Left lung (tissue), 4 donors: ENCODE measurements at regions not wholly inside any gene's neighbourhood (a gene's known extent, or its start where the extent isn't known, plus 50 kb on each side); places are given as distances from the start of the nearest gene placed in this dataset.
A peak's percentile ranks its signal among the peaks of the same experiment; 100 is the strongest.

Experiments used
- ATAC-seq: fragments of 200-7000 bp; cut with Tn5 transposase; one replicate; pipeline ENCODE4 v1.9.1; 2020; ENCODE audit warnings: moderate library complexity
- DNase-seq, 4 donors: peaks; one replicate each; pipeline ENCODE4 v3.0.0-alpha.2; 2013 to 2020
- H3K27ac ChIP-seq, 2 donors: fragments of 200-600 bp; sonication (generic) in 1 of 2; one replicate each; pipeline versions ENCODE4 v1.5.0 to v1.8.0; 2020 to 2021
- H3K27me3 ChIP-seq, 2 donors: fragments of 200-600 bp; sonication (generic) in 1 of 2; one replicate each; pipeline versions ENCODE4 v1.5.0 to v1.8.0; 2020 to 2021
- H3K36me3 ChIP-seq, 2 donors: fragments of 200-600 bp; sonication (generic) in 1 of 2; one replicate each; pipeline versions ENCODE4 v1.5.0 to v1.8.0; 2020 to 2021
- H3K4me1 ChIP-seq, 2 donors: fragments of 200-600 bp; one replicate each; pipeline ENCODE4 v1.8.0; 2021
- H3K4me3 ChIP-seq, 2 donors: fragments of 200-600 bp; sonication (generic) in 1 of 2; one replicate each; pipeline versions ENCODE4 v1.5.0 to v1.8.0; 2020 to 2021; ENCODE audit warnings: mild to moderate bottlenecking in 1 of 2
- H3K9me3 ChIP-seq, 2 donors: fragments of 200-600 bp; sonication (generic) in 1 of 2; one replicate each; pipeline versions ENCODE4 v1.5.0 to v1.8.0; 2020 to 2021
- CTCF ChIP-seq, 2 donors: fragments of 200-600 bp; sonication (generic) in 1 of 2; IDR thresholded peaks; one replicate each; pipeline versions ENCODE4 v1.5.0 to v1.8.0; 2021; ENCODE audit warnings: antibody characterized with exemption in 2 of 2
- intact Hi-C, 2 donors: fragments of 100-400 bp; cut with DNase I; formaldehyde crosslinking; loops; one replicate each; pipeline versions ENCODE4 v1.11.2 to v1.14.2; 2022
- donor health status: DM: no; HTN: yes; CAD: no.
- donor health status: DM: no; HTN: no; CAD: no.

GRCh38 chr15:31200735-31201151 is 99.2 kb upstream of the TRPM1 start:
- no peak overlapping the region for H3K4me3 ChIP-seq
- H3K36me3 ChIP-seq: no peaks in the 10 kb centered on the region
- H3K27me3 ChIP-seq: no peaks in the 10 kb centered on the region
- H3K4me1 ChIP-seq: peaks cover 0 to 4% of the 10 kb centered on the region in 2 donors
- ATAC-seq (peak; percentile 95), DNase-seq (peak; percentile 51 to 86 (median 78))
- peak; percentile 35 to 41 for TF ChIP-seq CTCF (IDR thresholded peaks at IDR 0.05)
- H3K9me3 ChIP-seq: no peaks in the 10 kb centered on the region
- intact Hi-C loops: no loop called here
- H3K27ac ChIP-seq: no peak overlapping the region

- Histone ChIP-seq H3K36me3 (no peaks in the 10 kb centered on the region), H3K9me3 (no peaks in the 10 kb centered on the region), H3K4me3 (no peak overlapping the region), H3K27me3 (no peaks in the 10 kb centered on the region), H3K4me1 (no peaks in the 10 kb centered on the region), H3K27ac (no peak overlapping the region)
- no peak for TF ChIP-seq CTCF (IDR thresholded peaks at IDR 0.05)
- ATAC-seq: no peak
- intact Hi-C loops: no loop called here
- DNase-seq: no peak
These were observed 101.4 kb upstream of the TRPM1 start for GRCh38 chr15:31202953-31203352.

- Histone ChIP-seq H3K27me3 (no peaks in the 10 kb centered on the region), H3K36me3 (no peaks in the 10 kb centered on the region), H3K4me3 (no peak overlapping the region), H3K27ac (no peak overlapping the region), H3K9me3 (no peaks in the 10 kb centered on the region), H3K4me1 (no peaks in the 10 kb centered on the region)
- intact Hi-C loops: no loop called here
- ATAC-seq (no peak), DNase-seq (no peak)
- no peak for TF ChIP-seq CTCF (IDR thresholded peaks at IDR 0.05)
These were observed 102.5 kb upstream of the TRPM1 start for GRCh38 chr15:31203999-31204398.

GRCh38 chr15:31206386-31207181 is 105.1 kb upstream of the TRPM1 start:
- H3K4me1 ChIP-seq: no peaks in the 10 kb centered on the region
- intact Hi-C loops: loop anchor here in 1 of 2 donors (5.0 kb wide), 1 partner anchor 286 kb away; no protein-coding TSS in a partner anchor

More at GRCh38 chr15:31206386-31207181, 105.1 kb upstream of the TRPM1 start:
- Histone ChIP-seq H3K9me3 (peaks cover 0 to 6% of the 10 kb centered on the region in 2 donors), H3K27ac (no peak overlapping the region), H3K27me3 (no peaks in the 10 kb centered on the region), H3K36me3 (no peaks in the 10 kb centered on the region), H3K4me3 (no peak overlapping the region)
- peak in 1 of 4 donors; percentile 27 for DNase-seq
- ATAC-seq: no peak
- no peak for TF ChIP-seq CTCF (IDR thresholded peaks at IDR 0.05)
